ENCODE measurements at regions not wholly inside any gene's neighbourhood (a gene's known extent, or its start where the extent isn't known, plus 50 kb on each side); places are given as distances from the start of the nearest gene placed in this dataset.

DNA sequence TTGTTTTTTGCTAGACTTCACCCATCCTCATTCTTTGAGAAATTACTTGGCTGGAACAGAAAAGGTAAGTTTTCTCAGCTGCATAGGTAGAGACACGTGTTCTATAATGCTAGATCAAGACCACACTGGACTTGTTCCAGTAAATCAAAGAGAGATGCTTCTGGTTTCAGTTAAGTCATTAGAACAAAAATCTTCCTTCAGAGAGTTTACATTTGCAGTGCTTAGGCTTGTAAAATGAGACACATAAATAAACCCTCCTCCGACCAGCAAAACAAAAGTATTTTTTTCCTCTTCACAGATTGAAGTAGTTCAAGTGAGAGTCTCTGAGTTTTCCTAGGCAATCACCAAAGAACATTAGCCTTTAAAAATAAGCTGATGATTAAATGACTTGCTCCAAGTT is 87.3 kb upstream of the PROK2 start:
- TF ChIP-seq CTCF (IDR thresholded peaks at IDR 0.05) (no peak), EP300 (IDR thresholded peaks at IDR 0.05) (no peak), POLR2AphosphoS5 (IDR thresholded peaks at IDR 0.05) (no peak)

Data from gastroesophageal sphincter (tissue), 3 donors.